Fibroblast of lung (primary cell): ENCODE measurements at regions not wholly inside any gene's neighbourhood (a gene's known extent, or its start where the extent isn't known, plus 50 kb on each side); places are given as distances from the start of the nearest gene placed in this dataset.

Experiments used
- DNase-seq, 2 donors: peaks; one replicate each; pipeline versions ENCODE4 v3.0.0 to v3.0.0-alpha.2; 2010; ENCODE audit warnings: low read depth in 2 of 2
- H2AFZ ChIP-seq: 2 replicates; pipeline ENCODE4 v1.5.1; 2012; ENCODE audit warnings: low read length, control low read depth, inconsistent platforms
- H3K27ac ChIP-seq: 2 replicates; pipeline ENCODE4 v1.5.1; 2011; ENCODE audit warnings: low read length, control low read depth; ENCODE audit not compliant: insufficient read depth
- H3K27me3 ChIP-seq: 2 replicates; pipeline ENCODE4 v1.5.1; 2011; ENCODE audit warnings: mild to moderate bottlenecking, low read length; ENCODE audit not compliant: control insufficient read depth, insufficient read depth
- H3K36me3 ChIP-seq: 2 replicates; pipeline ENCODE4 v1.5.1; 2011; ENCODE audit warnings: low read length; ENCODE audit not compliant: control insufficient read depth, insufficient read depth
- H3K4me1 ChIP-seq: 2 replicates; pipeline ENCODE4 v1.5.1; 2011; ENCODE audit warnings: low read length; ENCODE audit not compliant: control insufficient read depth, insufficient read depth; ENCODE audit errors: extremely low read depth
- H3K4me2 ChIP-seq: 2 replicates; pipeline ENCODE4 v1.5.1; 2011; ENCODE audit warnings: low read length, control low read depth; ENCODE audit not compliant: insufficient read depth; ENCODE audit errors: extremely low read depth
- H3K4me3 ChIP-seq, 4 experiments: fragments of 200-600 bp in 1 of 4; sonication (generic) in 1 of 4; replicated peaks in 1 of 4; 2 replicates each; pipeline ENCODE4 v1.5.1; 2011 to 2016; ENCODE audit warnings: low read length in 4 of 4, low read depth in 3 of 4, mild to moderate bottlenecking in 3 of 4, control low read depth in 2 of 4, inconsistent platforms in 1 of 4, mixed read lengths in 1 of 4; ENCODE audit not compliant: insufficient read depth in 1 of 4; ENCODE audit errors: control extremely low read depth in 1 of 4
- H3K79me2 ChIP-seq: 2 replicates; pipeline ENCODE4 v1.5.1; 2012; ENCODE audit warnings: mild to moderate bottlenecking, low read length, inconsistent platforms; ENCODE audit not compliant: control insufficient read depth, insufficient read depth
- H3K9ac ChIP-seq: 2 replicates; pipeline ENCODE4 v1.5.1; 2011; ENCODE audit warnings: mild to moderate bottlenecking, low read length, control low read depth; ENCODE audit not compliant: insufficient read depth
- H3K9me3 ChIP-seq: 2 replicates; pipeline ENCODE4 v1.5.1; 2012; ENCODE audit warnings: low read depth, low read length; ENCODE audit not compliant: control insufficient read depth, insufficient read depth
- H4K20me1 ChIP-seq: 2 replicates; pipeline ENCODE4 v1.5.1; 2011; ENCODE audit warnings: low read length; ENCODE audit not compliant: control insufficient read depth, insufficient read depth; ENCODE audit errors: extremely low read depth
- CTCF ChIP-seq, 2 donors: IDR thresholded peaks in 1 of 2; conservative IDR thresholded peaks in 1 of 2; 1 replicate in 1 of 2; 2 replicates in 1 of 2; pipeline ENCODE4 v1.5.1; 2011 to 2012; ENCODE audit warnings: low read length in 2 of 2, control low read depth in 1 of 2, inconsistent platforms in 1 of 2, low read depth in 1 of 2, mild to moderate bottlenecking in 1 of 2
- EZH2 ChIP-seq: IDR thresholded peaks from 2 replicates; pipeline ENCODE4 v1.5.1; 2012; ENCODE audit warnings: low read length, control low read depth, mild to moderate bottlenecking; ENCODE audit errors: missing control alignments

GRCh38 chr7:24227068-24227467 is 56.9 kb upstream of the NPY start:
- no peak overlapping the region for H2AFZ ChIP-seq
- no peaks in the 10 kb centered on the region for H3K9me3 ChIP-seq
- H3K4me3 ChIP-seq = no peak overlapping the region
- no peaks in the 10 kb centered on the region for H3K4me1 ChIP-seq
- H4K20me1 ChIP-seq = no peaks in the 10 kb centered on the region
- no peak overlapping the region for H3K4me2 ChIP-seq
- no peak for DNase-seq
- no peak overlapping the region for H3K9ac ChIP-seq
- H3K27me3 ChIP-seq = no peaks in the 10 kb centered on the region
- TF ChIP-seq EZH2 (no peak), CTCF (conservative IDR thresholded peaks at IDR 0.05 in 1 of 2, IDR thresholded peaks at IDR 0.05 in 1 of 2; ENCODE audit: low read depth in 1 of 2, low read length in 2 of 2) (no peak)
- no peaks in the 10 kb centered on the region for H3K79me2 ChIP-seq
- H3K27ac ChIP-seq = no peak overlapping the region
- no peaks in the 10 kb centered on the region for H3K36me3 ChIP-seq

GRCh38 chr7:24227603-24228359 is 56.2 kb upstream of the NPY start:
- H3K9me3 ChIP-seq = no peaks in the 10 kb centered on the region
- no peaks in the 10 kb centered on the region for H3K79me2 ChIP-seq
- H4K20me1 ChIP-seq = no peaks in the 10 kb centered on the region
- TF ChIP-seq EZH2 = no peak
- TF ChIP-seq CTCF (conservative IDR thresholded peaks at IDR 0.05 in 1 of 2, IDR thresholded peaks at IDR 0.05 in 1 of 2; ENCODE audit: low read depth in 1 of 2, low read length in 2 of 2) = no peak
- H3K4me1 ChIP-seq = no peaks in the 10 kb centered on the region
- H2AFZ ChIP-seq = no peak overlapping the region
- no peaks in the 10 kb centered on the region for H3K27me3 ChIP-seq
- H3K27ac ChIP-seq = no peak overlapping the region
- DNase-seq = no peak
- no peak overlapping the region for H3K4me2 ChIP-seq
- no peaks in the 10 kb centered on the region for H3K36me3 ChIP-seq
- no peak overlapping the region for H3K9ac ChIP-seq
- no peak overlapping the region for H3K4me3 ChIP-seq

GRCh38 chr7:24229481-24230226 is 54.3 kb upstream of the NPY start:
- no peak overlapping the region for H3K4me2 ChIP-seq

More at GRCh38 chr7:24229481-24230226, 54.3 kb upstream of the NPY start:
- Histone ChIP-seq H3K9me3 (no peaks in the 10 kb centered on the region), H3K36me3 (no peaks in the 10 kb centered on the region), H3K9ac (no peak overlapping the region), H3K79me2 (no peaks in the 10 kb centered on the region), H3K27me3 (no peaks in the 10 kb centered on the region), H3K4me3 (no peak overlapping the region), H4K20me1 (no peaks in the 10 kb centered on the region), H3K4me1 (no peaks in the 10 kb centered on the region), H2AFZ (no peak overlapping the region), H3K27ac (no peak overlapping the region)
- no peak for DNase-seq
- TF ChIP-seq CTCF (conservative IDR thresholded peaks at IDR 0.05 in 1 of 2, IDR thresholded peaks at IDR 0.05 in 1 of 2; ENCODE audit: low read depth in 1 of 2, low read length in 2 of 2) (no peak), EZH2 (no peak)
